CD4-positive, alpha-beta T cell treated with Interferon alpha-2 for 1 hour (primary cell): ENCODE measurements at regions not wholly inside any gene's neighbourhood (a gene's known extent, or its start where the extent isn't known, plus 50 kb on each side); places are given as distances from the start of the nearest gene placed in this dataset.
"Not testable (repeated sequence)": the region's sequence is repeated elsewhere in the genome, so short reads cannot be mapped to it uniquely, and the experiment has no call there.

ENCODE experiments used
- DNase-seq, 2 donors: peaks; one replicate each; pipeline ENCODE4 v3.0.0-alpha.2; 2020 to 2022

DNA sequence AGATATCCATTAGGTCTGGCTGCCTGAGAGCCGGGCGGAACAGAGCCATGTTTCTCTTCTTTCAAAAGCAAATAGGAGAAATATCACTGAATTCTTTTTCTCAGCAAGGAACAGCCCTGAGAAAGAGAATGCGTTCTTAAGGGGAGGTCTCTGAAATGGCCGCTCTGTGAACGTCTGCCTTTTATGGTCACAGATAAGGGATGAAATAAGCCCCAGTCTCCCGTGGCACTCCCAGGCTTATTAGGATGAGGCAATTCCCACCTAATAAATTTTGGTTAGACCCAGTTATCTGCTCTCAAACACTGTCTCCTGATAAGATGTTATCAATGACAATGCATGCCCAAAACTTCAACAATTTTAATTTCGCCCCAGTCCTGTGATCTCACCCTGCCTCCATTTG, 133.4 kb upstream of the KCNJ18 start:
- not testable (repeated sequence) for DNase-seq

DNA sequence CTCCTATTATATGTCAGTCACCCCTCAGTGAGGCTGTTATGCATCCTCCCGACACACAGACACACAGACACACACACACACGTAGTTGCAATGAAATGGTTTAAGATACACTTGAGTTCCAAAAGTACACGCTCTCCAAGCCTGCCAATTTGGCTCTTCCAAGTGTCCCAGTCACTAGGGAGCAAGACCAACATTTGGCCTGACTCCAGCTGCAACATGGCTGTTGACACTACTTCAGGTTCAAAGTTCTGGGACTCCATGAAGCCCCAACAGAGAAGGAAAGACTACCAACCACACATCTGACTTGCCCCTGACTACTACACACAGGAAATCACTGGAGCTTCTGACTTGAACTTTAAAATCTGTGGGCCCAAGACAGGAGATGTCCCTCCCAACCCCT, 128.1 kb upstream of the KCNJ18 start:
- no peak for DNase-seq

DNA sequence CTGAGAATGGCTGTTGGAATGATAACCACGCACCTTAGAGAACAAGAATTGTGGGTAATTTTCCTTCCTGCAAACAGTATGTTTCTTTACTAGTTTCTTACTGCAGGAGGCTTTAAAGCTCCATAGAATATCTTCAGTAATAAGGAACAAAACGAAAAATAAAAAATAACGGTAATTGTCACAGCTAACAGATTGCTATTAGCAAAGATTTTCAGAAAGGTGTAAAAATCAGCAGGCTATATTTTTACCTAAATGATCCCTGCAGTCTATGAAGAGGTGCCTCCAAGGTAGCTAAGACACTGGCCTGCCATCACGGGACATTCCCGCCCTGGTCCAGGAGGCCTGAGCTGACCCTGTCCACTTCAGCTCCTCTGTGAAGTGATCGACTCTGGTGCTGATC, 127.6 kb upstream of the KCNJ18 start:
- DNase-seq: not testable (repeated sequence)

DNA sequence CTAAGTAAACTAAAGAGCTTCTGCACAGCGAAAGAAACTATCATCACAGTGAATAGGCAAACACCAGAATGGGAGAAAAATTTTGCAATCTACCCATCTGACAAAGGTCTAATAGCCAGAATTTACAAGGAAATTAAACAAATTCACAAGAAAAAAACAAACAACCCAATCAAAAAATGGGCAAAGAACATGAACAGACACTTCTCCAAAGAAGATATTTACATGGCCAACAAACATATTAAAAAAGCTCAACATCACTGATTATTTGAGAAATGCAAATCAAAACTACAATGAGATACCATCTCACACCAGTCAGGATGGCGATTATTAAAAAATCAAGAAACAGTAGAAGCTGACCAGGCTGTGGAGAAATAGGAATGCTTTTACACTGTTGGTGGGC, 121.9 kb upstream of the KCNJ18 start:
- DNase-seq: not testable (repeated sequence)

DNA sequence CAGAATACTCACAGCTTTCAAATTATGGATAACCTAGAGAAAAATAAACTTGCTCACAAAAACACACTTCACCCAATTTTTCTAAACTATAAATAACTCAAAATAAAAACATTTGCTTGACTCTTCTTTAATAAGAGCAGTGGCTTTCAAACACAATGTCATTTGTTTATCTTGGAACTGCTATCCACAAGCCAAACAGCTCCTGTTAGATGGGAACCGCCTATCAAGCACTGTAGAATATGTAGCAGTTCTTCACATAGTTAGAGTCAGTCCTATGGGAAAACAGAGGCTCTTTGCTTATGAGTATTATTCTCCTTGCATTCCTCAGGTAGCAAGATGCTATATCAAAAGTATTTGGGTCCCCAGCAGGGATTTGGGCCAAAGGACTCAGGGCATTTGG, 120.2 kb upstream of the KCNJ18 start:
- DNase-seq: not testable (repeated sequence)

DNA sequence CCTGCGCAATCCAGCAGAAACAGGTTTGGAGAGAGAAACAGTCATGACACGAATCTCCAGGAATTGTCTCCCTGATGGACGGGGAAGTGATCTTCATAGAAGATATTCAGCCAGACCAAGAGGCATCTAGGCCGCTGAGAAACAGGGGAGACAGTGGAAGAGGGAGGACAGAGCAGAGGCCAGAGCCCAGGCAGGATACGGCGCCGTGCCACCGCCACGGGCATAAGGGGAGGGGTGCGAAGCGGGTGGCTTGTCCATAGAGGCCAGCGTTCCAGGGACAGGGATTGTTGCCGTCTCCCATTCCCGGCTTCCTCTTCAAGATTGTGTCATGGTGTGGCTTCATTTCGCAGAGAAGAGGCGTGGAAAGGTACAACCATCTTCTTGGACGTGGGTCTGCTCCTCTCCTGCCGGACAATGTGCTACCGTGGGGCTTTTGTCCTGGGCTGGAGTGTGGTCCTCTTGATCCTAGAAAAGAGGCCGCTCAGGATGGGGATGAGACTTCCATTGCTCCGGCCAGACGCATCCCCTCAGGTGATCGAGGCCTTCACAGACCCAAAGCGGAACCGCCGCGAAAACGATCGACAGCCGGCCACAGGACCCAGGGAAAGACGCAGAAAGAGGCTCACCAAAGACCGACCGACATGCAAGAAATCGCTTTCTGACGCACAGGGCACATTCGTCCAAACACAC, 118.9 kb upstream of the KCNJ18 start:
- not testable (repeated sequence) for DNase-seq

DNA sequence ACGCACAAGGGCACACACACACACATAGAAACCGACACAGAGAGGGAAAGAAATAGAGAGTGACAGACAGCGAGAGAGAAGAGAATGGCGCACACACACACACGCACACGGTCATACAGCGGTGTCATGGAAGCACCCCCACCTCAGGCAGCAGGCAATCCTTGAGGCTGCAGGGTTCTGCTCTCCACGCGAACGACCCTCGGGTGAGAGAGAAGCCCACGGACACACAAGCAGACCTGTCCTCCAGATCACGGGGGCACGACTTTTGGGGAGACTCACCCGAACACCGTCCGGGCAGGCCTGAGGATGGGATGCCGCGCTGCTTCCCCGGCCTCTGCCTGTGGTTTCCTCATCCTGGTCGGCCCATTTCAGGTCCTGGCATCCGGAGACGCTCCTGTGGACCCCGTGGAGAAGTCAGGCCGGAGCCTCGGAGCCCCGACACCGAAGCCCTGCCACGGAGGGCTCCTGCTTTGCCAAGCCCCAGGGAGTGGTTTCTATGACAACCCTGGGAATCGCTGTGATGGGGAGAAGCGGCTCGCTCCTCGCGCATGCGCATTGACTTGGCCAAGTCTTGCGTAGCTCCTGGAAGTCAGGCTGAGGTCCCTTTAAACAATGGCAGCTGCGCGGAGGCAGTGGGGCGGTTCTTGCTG, 118.2 kb upstream of the KCNJ18 start:
- DNase-seq: peak; percentile 50 to 52

DNA sequence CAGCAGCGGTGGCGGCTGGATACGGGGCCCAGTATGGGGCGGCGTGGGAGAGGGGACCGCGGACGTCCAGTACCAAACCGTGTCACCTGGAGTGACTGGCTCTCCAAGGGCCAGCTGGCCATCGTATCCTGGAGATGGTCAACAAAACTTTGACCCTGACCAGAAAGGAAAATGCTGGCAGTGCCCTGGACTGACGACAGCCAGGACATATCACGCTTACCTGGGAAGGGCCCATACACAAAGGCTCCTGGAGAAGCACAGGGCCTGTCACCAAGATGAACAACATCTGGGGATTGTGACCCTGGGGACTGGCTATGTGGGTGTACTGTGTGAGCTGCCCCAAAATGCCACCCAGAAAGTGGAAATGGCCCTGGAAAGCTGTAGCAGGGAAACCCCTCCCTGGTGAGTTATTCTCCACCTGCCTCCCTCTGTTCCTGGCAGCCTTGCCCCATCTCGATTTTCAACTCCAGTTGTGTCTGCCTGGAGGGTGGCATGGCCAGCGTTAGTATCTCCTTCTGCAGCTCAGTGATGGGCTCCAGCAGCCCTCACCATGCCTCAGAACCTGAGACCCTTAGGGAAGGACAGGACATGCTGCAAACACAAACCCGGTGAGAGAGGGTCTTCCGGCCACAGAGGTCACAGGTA, 117.6 kb upstream of the KCNJ18 start:
- not testable (repeated sequence) for DNase-seq

DNA sequence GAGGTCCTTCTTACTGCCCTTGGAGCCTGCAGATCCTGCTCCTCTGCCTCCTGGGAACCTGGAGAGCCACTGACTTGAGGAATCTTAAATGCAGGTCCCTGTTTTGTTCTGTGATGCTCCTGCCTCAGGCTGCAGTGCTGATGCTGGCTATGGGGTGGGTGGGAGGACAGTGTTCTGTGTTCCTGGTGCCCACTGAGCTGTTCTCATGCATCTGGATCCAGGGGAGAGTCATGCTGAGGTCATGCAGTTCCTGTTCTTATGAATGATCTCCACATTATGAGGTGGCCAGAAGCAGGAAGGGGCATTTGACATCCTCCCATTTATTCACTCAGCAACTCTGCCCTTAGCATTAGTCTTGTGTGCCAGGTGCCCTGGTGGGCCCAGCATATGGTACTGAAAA, 113.5 kb upstream of the KCNJ18 start:
- DNase-seq: not testable (repeated sequence)

DNA sequence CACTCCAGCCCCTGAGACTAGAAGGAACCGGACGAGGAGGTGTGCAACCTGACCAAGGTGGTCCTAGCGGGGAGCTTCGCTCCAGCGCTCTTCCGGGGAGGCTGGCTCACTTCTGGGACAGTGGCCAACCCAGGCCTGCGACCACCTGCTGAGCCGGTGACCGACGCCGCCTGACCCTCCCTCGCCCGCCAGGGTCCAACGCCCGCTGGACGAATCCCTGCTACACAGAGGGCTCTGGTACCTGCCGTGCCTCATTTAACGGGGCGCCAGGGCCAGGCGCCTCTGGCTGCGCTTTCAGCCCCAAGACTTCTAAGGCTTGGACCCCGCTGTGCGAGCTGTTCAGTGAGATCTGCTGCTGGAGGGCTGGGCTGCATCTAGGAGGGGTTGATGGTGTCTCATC, 99.5 kb upstream of the KCNJ18 start:
- DNase-seq: no peak

DNA sequence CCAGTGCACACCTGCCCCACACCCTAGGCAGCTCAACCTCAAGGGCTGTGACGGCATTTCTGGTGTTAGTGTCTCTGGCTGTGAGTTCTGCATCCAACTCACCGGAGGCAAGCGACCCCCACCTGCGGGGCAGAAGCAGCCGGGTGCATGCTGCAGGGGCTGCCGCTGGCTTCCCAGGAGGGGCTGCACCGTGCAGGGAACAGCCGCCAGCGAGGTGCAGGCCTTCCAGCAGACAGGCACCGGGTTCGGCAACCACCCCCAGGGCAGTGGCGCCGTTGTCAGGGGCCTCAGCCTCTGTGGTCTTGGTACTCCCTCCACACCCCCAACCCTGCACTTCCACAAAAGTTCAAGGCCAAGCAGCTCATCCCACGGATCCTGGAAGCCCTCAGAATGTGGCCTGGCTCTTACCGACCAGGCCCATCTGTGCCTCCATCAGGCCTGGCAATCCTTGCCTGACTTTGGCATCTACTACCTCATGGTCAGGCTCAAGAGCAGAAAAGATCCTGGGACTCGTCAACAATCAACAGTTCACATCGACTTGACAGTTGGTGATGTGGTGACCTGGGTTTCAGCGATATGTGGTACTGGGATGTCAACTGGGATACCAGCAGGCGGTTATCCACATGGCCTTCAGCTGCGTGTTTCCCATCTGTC, 98.7 kb upstream of the KCNJ18 start:
- DNase-seq: not testable (repeated sequence)

DNA sequence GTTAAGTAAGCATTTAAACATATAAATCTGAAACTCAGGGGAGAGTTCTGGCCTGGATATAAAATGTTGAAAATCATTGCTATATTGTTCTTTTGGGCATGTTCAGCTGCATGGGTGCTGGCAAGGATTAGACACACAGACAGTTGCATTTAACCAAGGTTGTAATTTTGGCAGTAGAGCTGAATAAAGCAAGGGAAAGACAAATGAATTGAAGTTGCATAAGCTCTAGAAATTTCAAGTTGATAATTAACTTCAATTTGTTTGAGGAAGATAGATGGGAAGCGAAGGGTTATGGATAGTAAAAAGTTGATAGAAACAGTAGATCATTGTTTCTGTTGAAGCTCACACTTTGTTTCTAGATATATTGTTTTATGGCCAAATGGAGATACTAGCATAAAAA, 97.2 kb upstream of the KCNJ18 start:
- no peak for DNase-seq

DNA sequence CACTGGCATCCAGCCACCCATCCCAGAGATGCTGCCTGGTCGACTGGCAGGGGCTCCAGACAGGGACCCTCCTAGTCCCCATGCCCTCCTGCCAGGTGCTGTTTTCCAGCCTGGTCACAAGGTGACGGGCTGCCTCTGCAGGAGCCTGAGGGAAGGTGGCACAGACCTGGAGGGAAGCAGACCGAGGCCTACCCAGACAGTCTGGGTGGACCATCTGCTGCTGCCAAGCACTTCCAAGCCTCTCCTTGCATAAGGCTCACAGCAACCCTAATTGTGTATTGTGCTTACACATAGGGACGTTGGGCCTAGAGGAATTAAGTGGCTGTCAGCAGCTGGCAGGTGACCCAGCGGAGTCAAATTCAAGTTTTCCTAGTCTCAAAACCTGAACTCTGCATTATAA, 90.1 kb upstream of the KCNJ18 start:
- no peak for DNase-seq

DNA sequence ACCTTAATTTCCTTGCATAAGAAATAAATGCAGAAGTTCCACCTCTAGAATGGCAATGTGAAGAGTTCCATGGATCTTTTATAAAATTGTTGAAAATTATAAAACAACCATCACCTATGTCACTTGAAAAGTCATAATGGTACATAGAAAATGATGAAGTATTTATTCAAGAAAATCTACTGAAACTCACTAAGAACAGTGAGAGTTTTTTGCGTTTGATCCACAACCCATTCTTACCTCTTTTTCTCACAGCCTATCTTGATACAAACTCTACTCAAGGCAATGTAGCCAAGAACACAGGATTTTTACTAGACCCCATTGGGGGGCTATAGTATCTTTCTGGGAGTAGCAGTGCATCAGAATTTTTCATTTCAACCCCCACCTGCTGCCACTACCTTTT, 89.0 kb upstream of the KCNJ18 start:
- not testable (repeated sequence) for DNase-seq

DNA sequence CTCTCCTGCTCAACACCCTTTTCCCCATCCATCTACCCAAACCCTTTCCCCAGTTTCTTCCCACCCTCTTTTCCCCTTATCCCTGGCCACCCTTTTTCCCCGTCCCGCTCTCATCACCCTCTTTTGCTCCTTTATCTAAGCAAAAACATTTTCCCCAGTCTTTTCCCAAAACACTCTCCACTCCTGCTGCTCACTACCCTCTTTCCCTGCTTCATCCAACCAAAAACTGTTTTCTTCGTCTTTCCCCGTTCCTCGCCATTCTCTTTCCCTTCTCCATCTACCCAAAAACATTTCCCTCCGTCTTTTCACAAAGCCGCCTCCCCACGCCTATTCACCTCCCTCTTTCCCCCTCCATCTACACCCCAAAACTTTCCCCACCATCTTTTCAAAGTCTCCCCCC, 80.9 kb upstream of the KCNJ18 start:
- not testable (repeated sequence) for DNase-seq

DNA sequence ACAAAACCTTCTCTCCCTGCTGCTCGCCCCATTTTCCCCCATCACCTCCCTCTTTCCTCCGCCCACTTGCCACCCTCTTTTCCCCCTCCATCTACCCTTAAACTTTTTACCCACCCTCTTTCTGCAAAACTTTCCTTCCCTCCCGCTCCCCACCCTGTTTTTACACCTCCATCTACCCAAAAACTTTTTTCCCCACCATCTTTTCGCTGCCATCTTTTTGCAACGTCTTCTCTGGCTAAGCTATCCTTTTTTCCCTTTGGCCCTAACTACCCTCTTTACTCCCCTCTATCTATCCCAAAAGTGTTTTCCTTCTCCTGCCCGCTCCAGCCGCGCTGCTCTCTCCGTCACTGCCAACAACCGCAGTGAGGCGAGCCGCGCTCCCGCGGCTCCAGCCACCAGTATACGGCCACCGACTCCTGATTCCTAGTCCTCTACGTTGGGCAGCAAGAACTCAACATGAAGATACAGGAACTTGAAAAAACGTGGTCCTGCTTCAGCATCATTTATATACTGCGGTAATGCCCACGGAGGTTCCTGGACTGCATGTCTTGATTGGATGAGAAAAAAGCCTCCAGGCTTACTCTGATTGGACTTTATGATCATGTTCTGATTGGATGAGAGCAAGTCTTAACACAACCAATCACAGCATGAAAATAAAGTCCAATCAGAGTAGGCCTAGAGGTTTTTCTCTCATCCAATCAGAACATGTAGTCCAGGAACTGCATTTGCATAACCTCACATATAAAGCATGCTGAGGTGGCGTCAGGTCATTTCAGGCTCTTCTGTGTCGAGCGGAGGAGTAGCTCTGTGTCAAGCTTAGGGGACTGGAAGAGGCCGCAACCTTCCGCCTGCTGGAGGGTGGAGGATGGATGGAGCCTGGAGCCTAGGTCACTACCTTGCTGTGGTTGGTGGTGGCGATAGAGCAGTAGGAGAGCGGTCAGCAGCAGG, 79.9 kb upstream of the KCNJ18 start:
- not testable (repeated sequence) for DNase-seq

DNA sequence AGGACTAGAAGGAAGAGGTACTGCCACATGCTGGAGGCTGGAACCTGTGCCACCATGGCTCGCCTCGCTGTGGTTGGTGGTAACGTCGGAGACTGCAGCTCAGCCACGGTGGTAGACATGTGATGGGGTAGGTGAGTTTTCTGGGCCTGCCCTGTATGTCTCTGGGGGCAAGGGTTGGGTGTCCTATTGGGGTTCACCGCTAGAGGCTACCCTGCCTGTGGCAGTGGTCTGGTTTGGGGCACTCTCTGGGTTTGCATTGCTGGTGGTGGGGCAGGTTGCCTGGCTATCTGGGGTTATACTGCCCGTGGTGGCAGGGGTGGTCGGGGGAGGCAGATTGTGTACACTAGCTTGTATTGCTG, 79.3 kb upstream of the KCNJ18 start:
- no peak for DNase-seq

DNA sequence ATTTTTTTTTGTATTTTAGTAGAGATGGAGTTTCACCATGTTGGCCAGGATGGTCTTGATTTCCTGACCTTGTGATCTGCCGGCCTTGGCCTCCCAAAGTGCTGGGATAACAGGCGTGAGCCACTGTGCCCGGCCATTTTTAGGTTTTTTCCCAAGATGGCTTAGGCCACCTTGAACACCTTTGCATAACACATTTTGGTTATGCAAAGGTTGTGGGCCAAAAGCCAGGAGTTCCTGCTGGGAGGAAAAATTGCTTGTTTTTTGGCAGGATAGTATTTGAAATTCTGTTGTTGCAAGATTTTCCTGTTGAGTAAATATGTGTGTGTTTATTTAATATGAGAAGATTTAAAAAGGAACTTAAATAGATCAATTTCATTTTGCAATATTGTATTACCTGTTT, 65.3 kb upstream of the KCNJ18 start:
- DNase-seq: not testable (repeated sequence)
